GM21786 (cell line): ENCODE measurements at regions not wholly inside any gene's neighbourhood (a gene's known extent, or its start where the extent isn't known, plus 50 kb on each side); places are given as distances from the start of the nearest gene placed in this dataset.

Experiments used
- ATAC-seq: cut with Tn5 transposase; IDR thresholded peaks from one replicate; pipeline ENCODE4 v1.9.1; 2021; ENCODE audit not compliant: unreplicated experiment

GRCh38 chr20:60658681-60659080, 593.4 kb upstream of the CDH4 start:
- ATAC-seq: no peak

- no peak for ATAC-seq
Observed at GRCh38 chr20:60659240-60659639, 592.8 kb upstream of the CDH4 start.

GRCh38 chr20:60662307-60662706, 589.8 kb upstream of the CDH4 start:
- no peak for ATAC-seq

GRCh38 chr20:60664106-60664505, 588.0 kb upstream of the CDH4 start:
- ATAC-seq: no peak

- ATAC-seq: no peak
Observed at GRCh38 chr20:60667641-60668040, 584.4 kb upstream of the CDH4 start.

- ATAC-seq: no peak
Observed at GRCh38 chr20:60669211-60669610, 582.9 kb upstream of the CDH4 start.

- no peak for ATAC-seq
Observed at GRCh38 chr20:60676011-60676410, 576.0 kb upstream of the CDH4 start.

- no peak for ATAC-seq
Observed at GRCh38 chr20:60677819-60678218, 574.2 kb upstream of the CDH4 start.

GRCh38 chr20:60680554-60680953, 571.5 kb upstream of the CDH4 start:
- no peak for ATAC-seq

GRCh38 chr20:60687213-60687612, 564.8 kb upstream of the CDH4 start:
- ATAC-seq: no peak

GRCh38 chr20:60690771-60691170, 561.3 kb upstream of the CDH4 start:
- ATAC-seq: no peak

GRCh38 chr20:60691966-60692615, 560.0 kb upstream of the CDH4 start:
- no peak for ATAC-seq

GRCh38 chr20:60693496-60694133, 558.4 kb upstream of the CDH4 start:
- ATAC-seq: no peak

GRCh38 chr20:60694763-60695162, 557.3 kb upstream of the CDH4 start:
- no peak for ATAC-seq

- no peak for ATAC-seq
Observed at GRCh38 chr20:60695226-60696000, 556.6 kb upstream of the CDH4 start.

- no peak for ATAC-seq
Observed at GRCh38 chr20:60697252-60697651, 554.8 kb upstream of the CDH4 start.

- no peak for ATAC-seq
Observed at GRCh38 chr20:60700728-60701127, 551.3 kb upstream of the CDH4 start.

- no peak for ATAC-seq
Observed at GRCh38 chr20:60704147-60704546, 547.9 kb upstream of the CDH4 start.

GRCh38 chr20:60713396-60713795, 538.7 kb upstream of the CDH4 start:
- no peak for ATAC-seq

- ATAC-seq: no peak
Observed at GRCh38 chr20:60715172-60715571, 536.9 kb upstream of the CDH4 start.

- no peak for ATAC-seq
Observed at GRCh38 chr20:60718743-60719480, 533.1 kb upstream of the CDH4 start.
